ENCODE measurements at regions not wholly inside any gene's neighbourhood (a gene's known extent, or its start where the extent isn't known, plus 50 kb on each side); places are given as distances from the start of the nearest gene placed in this dataset.

DNA sequence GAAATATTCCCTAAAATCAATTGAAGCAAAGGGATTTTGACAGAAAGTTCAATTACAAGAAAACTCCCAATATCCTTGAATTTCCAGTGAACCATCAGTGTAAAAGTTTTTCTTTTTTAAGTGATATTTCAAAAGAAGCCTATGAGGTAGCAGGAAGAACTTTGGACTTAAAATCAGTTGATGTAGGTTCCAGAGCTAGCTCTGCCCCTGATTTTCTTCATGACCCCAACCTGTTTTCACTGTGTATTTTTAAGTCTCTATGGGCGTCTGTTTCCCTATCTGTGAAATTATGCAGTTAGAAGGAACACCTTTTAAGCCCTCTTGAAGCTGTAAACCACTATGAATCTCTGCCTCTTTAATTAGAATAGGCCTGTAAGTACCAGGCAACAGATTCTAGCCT is 66.2 kb upstream of the SLC1A1 start:
- TF ChIP-seq, protein P1, sequence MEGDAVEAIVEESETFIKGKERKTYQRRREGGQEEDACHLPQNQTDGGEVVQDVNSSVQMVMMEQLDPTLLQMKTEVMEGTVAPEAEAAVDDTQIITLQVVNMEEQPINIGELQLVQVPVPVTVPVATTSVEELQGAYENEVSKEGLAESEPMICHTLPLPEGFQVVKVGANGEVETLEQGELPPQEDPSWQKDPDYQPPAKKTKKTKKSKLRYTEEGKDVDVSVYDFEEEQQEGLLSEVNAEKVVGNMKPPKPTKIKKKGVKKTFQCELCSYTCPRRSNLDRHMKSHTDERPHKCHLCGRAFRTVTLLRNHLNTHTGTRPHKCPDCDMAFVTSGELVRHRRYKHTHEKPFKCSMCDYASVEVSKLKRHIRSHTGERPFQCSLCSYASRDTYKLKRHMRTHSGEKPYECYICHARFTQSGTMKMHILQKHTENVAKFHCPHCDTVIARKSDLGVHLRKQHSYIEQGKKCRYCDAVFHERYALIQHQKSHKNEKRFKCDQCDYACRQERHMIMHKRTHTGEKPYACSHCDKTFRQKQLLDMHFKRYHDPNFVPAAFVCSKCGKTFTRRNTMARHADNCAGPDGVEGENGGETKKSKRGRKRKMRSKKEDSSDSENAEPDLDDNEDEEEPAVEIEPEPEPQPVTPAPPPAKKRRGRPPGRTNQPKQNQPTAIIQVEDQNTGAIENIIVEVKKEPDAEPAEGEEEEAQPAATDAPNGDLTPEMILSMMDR (IDR thresholded peaks at IDR 0.05), result no peak
- TF ChIP-seq POLR2A (IDR thresholded peaks at IDR 0.05), result no peak
